Ecto neural progenitor cell (in vitro differentiated cells): ENCODE measurements at regions not wholly inside any gene's neighbourhood (a gene's known extent, or its start where the extent isn't known, plus 50 kb on each side); places are given as distances from the start of the nearest gene placed in this dataset.
A peak's percentile ranks its signal among the peaks of the same experiment; 100 is the strongest.

Experiments
- DNase-seq: peaks from one replicate; pipeline ENCODE4 v3.0.0-alpha.2; 2018; ENCODE audit warnings: low spot score

DNA sequence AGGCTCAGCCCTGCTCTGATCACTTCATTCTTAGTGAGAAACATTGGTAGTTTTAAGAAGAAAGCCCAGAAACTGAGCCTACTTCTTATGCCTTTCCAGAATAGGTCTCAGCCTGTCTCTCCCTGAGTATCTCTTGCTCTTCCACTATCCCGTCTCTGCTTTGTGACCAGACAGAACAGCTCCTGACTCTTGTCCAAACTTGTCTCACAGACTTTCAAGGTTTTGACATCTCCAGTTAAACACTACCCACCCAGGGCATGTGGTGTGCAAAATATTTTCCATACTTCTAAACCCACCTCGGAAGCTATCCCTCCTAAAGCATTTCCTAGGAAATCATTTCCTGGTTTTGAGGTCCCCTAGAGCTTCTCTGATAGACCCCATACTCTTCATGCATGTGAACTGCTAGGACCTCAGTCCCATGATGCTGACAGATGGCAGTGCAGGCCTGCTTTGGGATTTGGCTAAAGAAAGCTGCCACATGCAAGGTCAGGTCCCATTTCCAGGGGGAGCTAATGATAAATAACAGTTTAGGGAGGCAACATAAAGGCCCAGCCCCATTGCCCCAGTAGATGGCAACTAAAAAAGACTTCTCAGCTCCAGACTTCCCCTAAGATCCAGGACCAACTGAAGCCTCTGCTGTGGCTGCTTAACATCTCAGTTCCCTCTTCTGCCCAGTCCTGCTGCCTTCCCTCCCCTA, 211.5 kb downstream of the MED10 start:
- DNase-seq: no peak

DNA sequence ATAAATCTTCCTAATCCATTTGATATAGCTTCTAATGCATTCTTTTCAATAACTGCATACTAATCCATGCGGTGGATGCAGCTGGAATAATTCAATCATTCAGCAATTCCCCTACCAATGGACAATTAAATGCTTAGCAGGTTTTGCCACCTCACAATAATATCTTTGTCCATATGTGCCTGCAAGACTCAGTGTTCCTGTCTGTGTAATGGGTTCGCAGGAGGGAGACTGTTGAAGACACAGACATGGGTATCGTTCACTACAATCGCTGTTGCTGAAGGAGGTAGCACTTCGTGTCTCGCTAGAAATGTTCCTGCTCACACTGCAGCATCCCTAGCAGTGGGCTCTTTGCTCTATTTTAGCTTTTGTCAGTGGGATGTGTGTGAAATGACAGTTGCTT, 214.4 kb downstream of the MED10 start:
- DNase-seq: no peak

GRCh38 chr5:6162175-6162574, 216.2 kb downstream of the MED10 start:
- DNase-seq: no peak

DNA sequence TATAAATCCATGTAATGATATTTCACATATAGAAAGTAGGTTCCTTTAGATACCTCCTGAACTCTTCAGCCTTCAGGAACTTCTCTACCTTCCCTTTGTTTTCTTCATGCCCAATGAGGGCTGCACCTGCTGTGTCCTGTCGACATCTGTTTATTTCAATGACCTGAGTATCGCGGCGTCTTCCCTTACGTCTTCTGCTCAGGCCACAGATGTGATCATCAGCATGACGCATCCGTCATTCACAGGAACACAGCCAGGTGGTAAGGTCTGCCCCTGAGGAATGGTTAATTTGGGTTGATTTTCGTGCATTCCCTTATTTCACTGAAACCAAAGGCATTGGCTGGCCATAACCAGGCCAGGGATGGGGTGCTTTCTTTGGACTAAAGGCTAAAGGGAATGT, 217.1 kb downstream of the MED10 start:
- no peak for DNase-seq

- DNase-seq: no peak
Observed at GRCh38 chr5:6159832-6160430, 218.4 kb downstream of the MED10 start.

DNA sequence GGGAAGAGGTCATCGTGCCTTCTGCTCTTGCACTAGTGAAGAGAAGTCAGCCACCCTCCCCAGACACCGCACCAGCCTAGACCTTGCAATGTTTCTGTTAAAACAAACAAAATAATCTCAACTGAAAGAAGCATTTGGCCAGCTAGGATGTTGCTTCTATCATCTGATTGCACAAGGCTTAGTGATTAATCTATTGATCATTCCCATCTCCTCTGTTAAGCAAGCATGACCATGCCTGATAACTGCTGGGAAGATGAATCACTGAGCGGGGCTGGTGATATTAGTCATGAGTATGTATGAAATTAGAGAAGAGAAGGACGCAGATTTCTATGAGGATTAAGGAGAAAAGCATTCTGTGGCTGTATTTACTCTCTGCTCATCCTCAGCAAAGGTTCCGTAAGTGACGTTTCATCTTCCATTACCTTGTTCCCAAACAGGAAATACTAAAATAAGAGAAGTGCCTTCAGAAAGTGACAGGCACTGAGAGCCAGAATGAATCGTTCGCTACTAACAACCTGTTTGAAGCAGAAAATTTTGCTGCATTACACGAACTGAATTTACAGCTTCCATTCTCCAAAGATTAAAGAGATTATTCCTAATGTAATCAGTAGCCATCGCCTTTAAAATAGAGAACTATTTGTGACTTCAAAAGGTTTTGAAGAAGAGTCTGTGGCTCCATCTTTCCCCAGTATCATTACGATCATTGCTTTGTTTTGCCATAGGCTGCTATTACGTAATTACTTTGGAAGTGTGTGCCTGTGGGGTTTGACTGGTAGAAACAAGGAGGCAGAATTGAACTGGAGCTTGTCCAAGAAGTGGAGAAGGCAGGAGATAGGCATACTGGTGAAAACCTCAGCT, 219.1 kb downstream of the MED10 start:
- no peak for DNase-seq

GRCh38 chr5:6154216-6154615, 224.1 kb downstream of the MED10 start:
- no peak for DNase-seq

- DNase-seq: no peak
Observed at GRCh38 chr5:6146271-6146670, 232.1 kb downstream of the MED10 start.

DNA sequence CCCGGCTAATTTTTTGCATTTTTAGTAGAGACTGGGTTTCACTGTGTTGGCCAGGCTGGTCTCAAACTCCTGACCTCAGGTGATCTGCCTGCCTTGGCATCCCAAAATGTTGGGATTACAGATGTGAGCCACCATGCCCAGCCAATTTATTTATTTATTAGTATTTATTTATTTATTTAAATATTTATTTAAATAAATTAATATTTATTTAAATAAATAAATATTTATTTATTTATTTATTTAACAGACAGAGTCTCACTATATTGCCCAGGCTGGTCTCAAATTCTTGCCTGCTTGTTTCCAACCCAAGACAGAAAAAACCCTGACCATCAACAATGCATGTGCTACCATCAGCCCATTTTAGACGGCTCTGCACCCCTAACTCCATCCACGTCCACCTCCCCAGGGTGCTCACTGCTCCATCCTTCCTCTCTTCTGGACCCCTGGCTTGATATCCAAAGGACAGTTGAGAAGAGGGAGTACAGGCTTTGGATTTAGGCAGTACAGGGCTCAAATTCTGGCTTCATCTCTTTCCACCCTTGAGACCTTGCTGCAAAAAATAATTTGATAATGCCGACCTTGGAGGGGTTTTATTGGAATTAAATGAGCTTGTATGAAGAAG, 232.6 kb downstream of the MED10 start:
- no peak for DNase-seq

GRCh38 chr5:6143523-6143922, 234.8 kb downstream of the MED10 start:
- DNase-seq: peak; percentile 52

GRCh38 chr5:6142353-6142752, 236.0 kb downstream of the MED10 start:
- no peak for DNase-seq

DNA sequence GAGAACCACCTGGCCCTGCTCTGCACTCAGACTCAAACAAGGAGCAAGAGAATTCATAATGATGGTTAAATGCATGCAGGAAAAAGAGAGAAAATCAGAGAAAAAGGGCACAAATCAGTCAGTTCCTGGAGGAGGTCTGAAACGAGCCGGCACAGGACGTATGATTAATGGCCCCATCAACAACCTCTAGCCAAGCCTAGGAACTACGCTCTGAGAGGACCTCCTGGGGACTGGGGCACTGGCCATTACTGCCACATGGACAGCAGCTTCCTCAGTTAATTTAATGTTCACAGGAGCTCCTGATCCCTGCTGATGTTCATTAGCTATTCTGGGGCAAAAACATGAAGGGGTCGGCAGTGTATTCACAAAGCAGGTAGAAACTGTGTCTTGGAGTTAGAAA, 238.1 kb downstream of the MED10 start:
- DNase-seq: no peak

GRCh38 chr5:6135977-6136376, 242.4 kb downstream of the MED10 start:
- DNase-seq: no peak

- no peak for DNase-seq
Observed at GRCh38 chr5:6134281-6134680, 244.1 kb downstream of the MED10 start.

- DNase-seq: no peak
Observed at GRCh38 chr5:6125781-6126180, 252.6 kb downstream of the MED10 start.

GRCh38 chr5:6118691-6119090, 259.7 kb downstream of the MED10 start:
- no peak for DNase-seq

DNA sequence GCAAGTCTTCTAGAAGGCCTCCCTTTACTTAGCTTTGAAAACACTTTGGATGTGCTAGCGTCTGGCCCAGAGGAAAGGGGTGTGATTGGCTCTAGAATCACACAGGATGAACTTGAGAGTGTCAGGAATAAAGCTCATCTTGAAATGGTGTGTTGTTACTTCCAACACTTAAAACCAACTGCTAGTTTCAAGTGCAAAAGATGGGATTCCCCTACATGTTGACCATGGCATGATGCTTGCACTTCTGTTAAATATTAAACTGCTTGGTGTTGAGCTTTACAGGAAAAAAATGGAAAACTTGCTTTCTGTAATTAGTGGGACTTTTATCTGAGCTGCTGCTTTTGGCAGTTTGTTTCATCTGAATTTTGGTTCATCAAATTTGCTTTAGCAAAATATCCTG, 261.1 kb downstream of the MED10 start:
- no peak for DNase-seq

GRCh38 chr5:6115852-6116251, 262.5 kb downstream of the MED10 start:
- DNase-seq: no peak

DNA sequence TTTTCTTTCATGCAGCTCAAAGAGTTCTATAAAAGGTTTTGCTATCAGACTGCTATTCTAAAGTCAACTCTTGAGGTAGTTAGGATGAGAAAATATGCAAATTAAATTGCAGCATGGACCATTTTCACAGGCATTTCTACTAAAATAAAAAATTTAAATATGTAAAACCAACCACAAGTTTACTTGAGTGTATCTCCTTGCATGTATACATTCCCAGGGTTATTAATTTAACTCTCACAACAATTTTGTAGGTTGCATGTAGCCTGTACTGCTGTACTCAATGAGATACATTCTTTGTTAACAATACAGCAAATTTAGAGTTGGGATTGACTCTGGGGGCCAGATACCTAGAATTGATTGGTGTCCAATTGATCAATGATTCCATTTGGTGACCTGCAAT, 265.8 kb downstream of the MED10 start:
- no peak for DNase-seq

GRCh38 chr5:6112125-6112524, 266.2 kb downstream of the MED10 start:
- no peak for DNase-seq

DNA sequence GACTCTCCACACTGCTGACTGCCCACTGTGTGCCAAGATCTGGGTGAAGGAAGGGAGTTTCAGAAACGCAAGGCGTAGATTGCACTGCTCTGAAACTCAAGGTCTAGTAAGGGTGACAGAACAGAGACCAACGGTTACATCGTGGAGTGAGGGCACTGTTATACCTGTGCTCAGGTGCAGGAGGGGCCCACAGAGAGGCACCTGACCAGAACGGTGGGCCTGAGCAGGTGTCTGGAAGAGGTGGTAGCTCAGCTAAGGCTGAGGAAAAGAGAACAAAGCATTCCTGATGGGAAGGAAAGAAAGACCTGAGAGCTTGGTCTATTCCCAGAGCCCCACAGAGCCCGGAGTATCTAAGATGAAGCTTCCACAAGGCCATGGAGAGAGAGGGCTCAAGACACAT, 267.2 kb downstream of the MED10 start:
- no peak for DNase-seq

- DNase-seq: no peak
Observed at GRCh38 chr5:6110441-6111005, 267.8 kb downstream of the MED10 start.
